Activated T-helper 1 cell treated with anti-CD3 and anti-CD28 coated beads, Interleukin-12 subunit alpha, Interleukin-12 subunit beta, Interleukin-2, Interleukin-4 antibody, amounts not matched to agents 30 ng/mL and 10 ng/mL and 1 ng/mL, durations not matched to agents 14 hours and 24 hours and 36 hours (primary cell): ENCODE measurements at regions not wholly inside any gene's neighbourhood (a gene's known extent, or its start where the extent isn't known, plus 50 kb on each side); places are given as distances from the start of the nearest gene placed in this dataset.
"Not testable (repeated sequence)": the region's sequence is repeated elsewhere in the genome, so short reads cannot be mapped to it uniquely, and the experiment has no call there.

ENCODE experiments used
- DNase-seq: peaks from one replicate; pipeline ENCODE4 v3.0.0; 2021; ENCODE audit warnings: low spot score
- H3K27ac Mint-ChIP-seq: one replicate; pipeline ENCODE4 v1.8.0; 2021; ENCODE audit warnings: mild to moderate bottlenecking, mixed read lengths
- H3K27me3 Mint-ChIP-seq: one replicate; pipeline ENCODE4 v1.8.0; 2022; ENCODE audit warnings: mild to moderate bottlenecking, moderate library complexity, mixed read lengths; ENCODE audit not compliant: insufficient read depth
- H3K36me3 Mint-ChIP-seq: one replicate; pipeline ENCODE4 v1.8.0; 2021; ENCODE audit warnings: low read depth, mixed read lengths
- H3K4me1 Mint-ChIP-seq: one replicate; pipeline ENCODE4 v1.8.0; 2021; ENCODE audit warnings: low read depth, mixed read lengths
- H3K4me3 Mint-ChIP-seq: one replicate; pipeline ENCODE4 v1.8.0; 2021; ENCODE audit warnings: mild to moderate bottlenecking, moderate library complexity, mixed read lengths
- H3K9me3 Mint-ChIP-seq: one replicate; pipeline ENCODE4 v1.8.0; 2021; ENCODE audit warnings: mixed read lengths
- intact Hi-C: fragments of 100-400 bp; cut with micrococcal nuclease; formaldehyde crosslinking; loops from one replicate; pipeline ENCODE4 v1.15.1; 2024

DNA sequence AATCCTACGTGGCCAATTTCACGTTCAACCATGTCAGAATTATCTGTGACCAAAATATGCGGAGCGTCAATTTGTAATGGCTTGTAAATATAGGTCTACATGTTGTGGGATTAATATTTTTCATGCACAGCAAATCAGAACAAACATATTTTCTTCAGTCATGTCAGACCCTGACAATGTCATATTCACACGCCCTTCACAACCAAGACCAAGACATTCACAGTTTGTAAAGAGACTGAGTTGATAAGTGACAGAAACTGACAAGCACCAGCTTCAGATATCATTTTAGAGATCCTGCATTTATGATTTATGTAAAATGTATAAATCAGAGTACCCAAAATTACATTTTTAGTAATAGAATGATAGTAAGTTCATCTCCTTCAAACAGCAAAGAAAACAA is 57.3 kb upstream of the NOVA1 start:
- no peak for DNase-seq
- intact Hi-C loops, result no loop called here
- Mint-ChIP-seq H3K4me1 (no peaks in the 10 kb centered on the region), H3K36me3 (no peaks in the 10 kb centered on the region), H3K27ac (no peak overlapping the region), H3K27me3 (no peaks in the 10 kb centered on the region), H3K4me3 (no peak overlapping the region), H3K9me3 (peaks cover 19% of the 10 kb centered on the region)

DNA sequence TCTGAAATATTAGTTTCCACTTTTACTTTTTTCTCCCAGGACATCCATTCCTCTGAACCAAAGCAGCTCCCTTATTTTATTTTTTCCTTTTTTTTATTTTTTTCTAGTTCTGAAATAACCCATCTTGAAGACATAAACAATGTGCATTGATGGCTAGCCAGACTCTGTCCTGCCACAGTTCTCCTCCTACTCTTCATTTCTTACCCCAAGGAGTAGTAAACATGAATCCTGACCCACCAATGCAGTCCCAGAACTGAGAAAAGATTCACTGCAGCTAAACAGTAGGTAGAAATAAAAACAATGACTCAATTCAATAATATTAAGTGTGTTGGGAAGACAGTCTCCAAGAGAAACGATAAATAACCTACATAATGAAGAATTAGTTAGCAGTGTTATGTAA is 65.7 kb upstream of the NOVA1 start:
- Mint-ChIP-seq H3K27ac (no peak overlapping the region), H3K9me3 (peaks cover 40% of the 10 kb centered on the region), H3K36me3 (no peaks in the 10 kb centered on the region), H3K4me3 (no peak overlapping the region), H3K27me3 (no peaks in the 10 kb centered on the region), H3K4me1 (no peaks in the 10 kb centered on the region)
- intact Hi-C loops, result no loop called here
- no peak for DNase-seq

DNA sequence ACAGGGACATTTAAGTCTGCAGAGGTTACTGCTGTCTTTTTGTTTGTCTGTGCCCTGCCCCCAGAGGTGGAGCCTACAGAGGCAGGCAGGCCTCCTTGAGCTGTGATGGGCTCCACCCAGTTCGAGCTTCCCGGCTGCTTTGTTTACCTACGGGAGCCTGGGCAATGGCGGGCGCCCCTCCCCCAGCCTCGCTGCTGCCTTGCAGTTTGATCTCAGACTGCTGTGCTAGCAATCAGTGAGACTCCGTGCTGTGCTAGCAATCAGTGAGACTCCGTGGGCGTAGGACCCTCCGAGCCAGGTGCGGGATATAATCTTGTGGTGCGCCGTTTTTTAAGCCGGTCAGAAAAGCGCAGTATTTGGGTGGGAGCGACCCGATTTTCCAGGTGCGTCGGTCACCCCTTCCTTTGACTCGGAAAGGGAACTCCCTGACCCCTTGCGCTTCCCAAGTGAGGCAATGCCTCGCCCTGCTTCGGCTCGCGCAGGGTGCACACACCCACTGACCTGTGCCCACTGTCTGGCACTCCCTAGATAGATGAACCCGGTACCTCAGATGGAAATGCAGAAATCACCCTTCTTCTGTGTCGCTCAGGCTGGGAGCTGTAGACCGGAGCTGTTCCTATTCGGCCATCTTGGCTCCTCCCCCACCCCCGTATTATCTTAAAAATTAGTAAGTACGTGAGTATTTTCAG is 81.0 kb upstream of the NOVA1 start:
- H3K27me3 Mint-ChIP-seq, H3K4me1 Mint-ChIP-seq, H3K36me3 Mint-ChIP-seq, H3K4me3 Mint-ChIP-seq, intact Hi-C loops, H3K27ac Mint-ChIP-seq, DNase-seq: not testable (repeated sequence)
- H3K9me3 Mint-ChIP-seq, result peaks cover 27% of the 10 kb centered on the region

DNA sequence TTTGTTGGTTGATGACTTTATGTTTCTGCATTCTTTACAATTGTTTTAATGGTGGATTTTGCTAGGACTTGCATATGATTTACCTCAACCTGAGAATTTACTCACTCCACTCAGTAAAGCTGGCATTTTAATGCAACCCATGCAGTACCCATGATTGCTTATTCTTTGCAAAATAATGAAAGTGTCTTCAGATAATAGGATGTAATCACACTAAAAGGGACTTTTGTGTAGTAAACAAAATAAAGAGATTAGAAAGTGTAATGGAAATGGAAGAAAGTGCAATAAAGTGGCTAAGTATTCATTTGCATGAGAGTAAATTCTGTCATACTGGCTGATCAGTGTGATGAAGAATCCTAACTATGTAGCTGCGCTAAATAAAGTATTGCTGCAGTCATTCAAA is 87.6 kb upstream of the NOVA1 start:
- intact Hi-C loops, result no loop called here
- Mint-ChIP-seq H3K27me3 (no peaks in the 10 kb centered on the region), H3K9me3 (peaks cover 22% of the 10 kb centered on the region), H3K36me3 (no peaks in the 10 kb centered on the region), H3K27ac (no peak overlapping the region), H3K4me3 (no peak overlapping the region), H3K4me1 (no peaks in the 10 kb centered on the region)
- no peak for DNase-seq

DNA sequence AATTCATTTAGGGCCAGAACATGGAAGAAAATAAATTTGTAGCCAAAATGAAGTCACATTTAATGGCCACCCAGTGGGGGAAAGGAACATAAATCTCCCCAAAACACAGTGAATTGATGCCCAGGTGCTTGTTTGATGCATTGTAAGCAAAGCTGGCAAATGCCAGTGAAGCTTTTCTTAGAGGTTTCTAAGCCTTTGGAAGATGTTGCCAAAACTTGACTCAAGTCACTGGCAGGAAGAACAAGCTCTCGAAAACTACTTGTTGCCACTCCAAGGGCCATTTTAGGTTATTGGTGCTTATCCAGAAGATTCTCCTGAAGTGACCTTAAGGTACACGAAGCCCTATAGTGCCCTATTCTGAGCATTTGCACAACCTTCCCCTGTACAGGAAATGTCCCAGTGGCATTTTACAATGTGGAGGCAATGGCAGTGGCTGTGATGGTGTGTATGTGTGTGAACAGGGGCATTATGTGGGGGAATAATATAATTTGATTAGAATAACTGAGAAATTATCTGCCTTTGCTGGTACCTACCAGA is 89.5 kb upstream of the NOVA1 start:
- no peak for DNase-seq
- no peaks in the 10 kb centered on the region for H3K36me3 Mint-ChIP-seq
- H3K27me3 Mint-ChIP-seq, result no peaks in the 10 kb centered on the region
- intact Hi-C loops, result no loop called here
- H3K9me3 Mint-ChIP-seq, result peaks cover 25% of the 10 kb centered on the region
- H3K4me1 Mint-ChIP-seq, result no peaks in the 10 kb centered on the region
- H3K4me3 Mint-ChIP-seq, result no peak overlapping the region
- H3K27ac Mint-ChIP-seq, result no peak overlapping the region

DNA sequence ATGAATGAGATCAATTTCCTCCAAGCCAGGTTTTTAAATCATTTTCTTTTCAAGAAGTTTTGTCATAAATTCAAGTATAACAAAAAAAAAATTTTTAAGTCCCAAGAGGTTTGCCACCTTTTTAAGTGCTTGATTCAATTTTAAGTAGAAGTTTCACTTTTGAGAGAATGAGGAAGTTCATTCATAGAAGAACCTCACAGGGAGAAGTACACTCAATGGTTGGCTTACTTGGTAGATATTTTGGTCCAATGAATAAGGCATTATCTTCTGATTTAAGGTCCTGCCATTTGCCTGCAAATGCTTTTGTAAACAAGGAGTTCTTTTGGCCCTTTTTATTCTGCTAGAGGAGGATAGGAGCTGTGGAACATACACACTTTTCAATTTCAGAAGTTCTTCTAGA is 96.7 kb upstream of the NOVA1 start:
- H3K36me3 Mint-ChIP-seq, result no peaks in the 10 kb centered on the region
- no peaks in the 10 kb centered on the region for H3K27me3 Mint-ChIP-seq
- no peak for DNase-seq

DNA sequence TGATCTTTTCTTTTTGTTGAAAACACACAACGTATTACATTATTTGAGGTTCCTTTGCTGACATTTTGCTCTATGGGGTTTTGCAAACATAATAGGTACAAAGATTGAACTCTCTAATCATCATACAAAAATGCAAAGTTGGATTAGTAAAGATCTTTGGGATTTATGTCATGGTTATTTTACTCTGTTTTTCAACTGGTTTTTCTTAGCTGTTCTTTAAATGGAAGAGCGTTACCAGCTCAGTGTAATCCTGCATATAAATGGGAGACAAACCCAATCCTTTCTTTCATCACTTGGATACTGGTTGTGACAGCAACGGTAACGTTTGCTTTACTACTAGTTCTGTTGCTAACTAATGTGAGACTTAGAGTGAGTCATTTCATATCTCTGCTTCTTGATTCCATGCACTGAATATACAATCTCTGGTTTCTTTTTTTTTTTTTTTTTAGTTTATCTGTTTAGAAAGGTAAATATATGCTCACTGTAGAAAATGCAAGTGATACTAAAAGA is 104.9 kb upstream of the NOVA1 start:
- Mint-ChIP-seq H3K4me1 (no peaks in the 10 kb centered on the region), H3K27ac (no peak overlapping the region), H3K27me3 (no peaks in the 10 kb centered on the region), H3K4me3 (no peak overlapping the region), H3K9me3 (peaks cover 24% of the 10 kb centered on the region), H3K36me3 (no peaks in the 10 kb centered on the region)
- intact Hi-C loops, result no loop called here
- DNase-seq, result no peak

More for the DNA sequence above, 96.7 kb upstream of the NOVA1 start:
- peaks cover 27% of the 10 kb centered on the region for H3K9me3 Mint-ChIP-seq
- H3K27ac Mint-ChIP-seq, result no peak overlapping the region
- H3K4me1 Mint-ChIP-seq, result no peaks in the 10 kb centered on the region
- no peak overlapping the region for H3K4me3 Mint-ChIP-seq
- intact Hi-C loops, result no loop called here

DNA sequence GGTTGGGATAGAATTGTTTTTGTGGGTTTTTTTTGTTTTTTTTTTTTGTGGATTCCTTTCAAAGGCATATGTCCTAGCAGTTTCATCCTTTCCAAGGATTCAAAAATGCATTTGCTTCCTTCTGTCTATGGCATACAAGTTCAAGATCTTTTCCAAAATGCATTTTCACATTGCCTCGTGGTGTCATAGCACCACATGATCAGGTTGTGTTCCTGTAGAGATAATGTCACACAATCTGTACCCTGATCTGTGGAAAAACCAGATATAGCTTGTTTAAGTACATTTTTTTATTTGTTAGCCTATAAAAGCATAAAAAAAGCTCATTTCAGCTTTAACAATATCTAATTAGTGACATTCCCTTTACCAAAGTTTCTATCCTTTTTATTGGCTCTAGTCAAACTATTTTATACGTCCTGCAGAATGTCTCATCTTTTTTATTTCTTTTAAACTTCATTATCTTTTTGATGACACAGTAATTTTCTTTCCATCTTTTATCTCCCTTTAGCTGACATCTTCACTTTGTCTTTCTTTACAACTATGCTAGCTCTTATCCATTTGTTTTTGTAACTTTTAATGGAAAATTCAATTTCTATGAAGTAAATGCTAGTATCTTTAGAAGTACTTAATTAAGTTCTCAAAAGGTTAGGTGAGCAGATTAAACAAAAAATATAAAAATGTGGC is 106.0 kb upstream of the NOVA1 start:
- no peak overlapping the region for H3K27ac Mint-ChIP-seq
- no peaks in the 10 kb centered on the region for H3K4me1 Mint-ChIP-seq
- intact Hi-C loops, result no loop called here
- no peak for DNase-seq
- H3K27me3 Mint-ChIP-seq, result no peaks in the 10 kb centered on the region
- peaks cover 20% of the 10 kb centered on the region for H3K9me3 Mint-ChIP-seq
- H3K36me3 Mint-ChIP-seq, result no peaks in the 10 kb centered on the region
- H3K4me3 Mint-ChIP-seq, result no peak overlapping the region

DNA sequence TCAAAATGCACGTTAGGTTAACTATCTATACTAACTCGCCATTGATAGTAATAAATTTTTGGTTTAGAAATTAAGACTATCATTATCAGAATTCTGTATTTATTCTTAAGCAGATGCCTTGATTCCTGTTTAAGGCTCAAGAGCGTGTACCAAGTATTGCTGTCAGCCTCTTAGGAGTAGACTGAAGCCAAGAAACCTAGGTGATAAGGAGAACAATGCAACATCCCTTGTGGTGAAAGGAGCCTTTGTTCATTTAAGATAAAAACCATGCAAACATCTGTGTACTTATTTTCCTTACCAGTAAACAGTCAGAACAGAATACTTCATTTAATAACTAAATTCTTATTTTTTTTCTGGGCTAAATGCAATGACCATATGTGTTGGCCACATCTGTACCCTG is 109.4 kb upstream of the NOVA1 start:
- H3K9me3 Mint-ChIP-seq, result peaks cover 17% of the 10 kb centered on the region
- H3K27ac Mint-ChIP-seq, result no peak overlapping the region
- no peaks in the 10 kb centered on the region for H3K27me3 Mint-ChIP-seq
- DNase-seq, result no peak
- no peak overlapping the region for H3K4me3 Mint-ChIP-seq
- intact Hi-C loops, result no loop called here
- H3K36me3 Mint-ChIP-seq, result no peaks in the 10 kb centered on the region
- H3K4me1 Mint-ChIP-seq, result no peaks in the 10 kb centered on the region

DNA sequence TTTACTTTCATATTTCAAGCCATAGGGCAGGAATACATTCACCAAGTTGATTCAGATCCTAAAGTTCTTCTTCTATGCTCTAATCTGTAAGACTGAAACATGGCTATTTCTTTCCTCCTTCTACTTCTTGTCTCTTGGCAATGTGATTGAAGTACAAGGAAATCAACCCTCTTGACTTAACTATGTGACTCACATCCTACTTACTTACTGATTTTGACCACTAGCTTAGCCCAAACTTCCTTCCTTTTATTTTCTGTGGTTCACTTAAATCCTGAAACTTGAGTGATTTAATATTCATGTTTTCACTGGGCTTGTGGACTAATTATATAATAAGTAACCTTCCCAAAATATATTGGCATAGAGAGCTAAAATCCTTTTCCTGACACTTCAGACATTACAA is 111.2 kb upstream of the NOVA1 start:
- Mint-ChIP-seq H3K36me3 (no peaks in the 10 kb centered on the region), H3K27ac (no peak overlapping the region), H3K4me1 (no peaks in the 10 kb centered on the region), H3K27me3 (no peaks in the 10 kb centered on the region), H3K9me3 (peaks cover 18% of the 10 kb centered on the region), H3K4me3 (no peak overlapping the region)
- intact Hi-C loops, result no loop called here
- DNase-seq, result no peak

DNA sequence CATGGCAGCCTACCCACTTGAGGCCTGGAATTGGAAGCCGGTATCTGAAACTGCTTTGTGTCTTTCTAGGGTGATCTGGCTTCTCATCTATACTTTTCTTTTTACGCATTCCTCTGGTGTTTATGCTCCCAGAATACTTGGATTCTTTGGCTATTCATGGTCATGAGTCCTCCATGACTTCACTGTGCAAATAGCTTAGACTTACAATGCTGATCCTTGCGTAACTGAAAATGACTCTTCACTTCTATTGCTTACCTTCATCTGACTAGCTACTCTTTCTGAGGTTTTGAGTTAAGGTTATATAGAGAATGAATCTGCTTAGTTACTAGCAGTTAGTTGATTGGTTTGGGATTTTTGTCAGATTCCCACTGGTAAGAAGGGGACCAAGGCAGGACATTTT is 121.7 kb upstream of the NOVA1 start:
- Mint-ChIP-seq H3K4me3 (no peak overlapping the region), H3K36me3 (no peaks in the 10 kb centered on the region), H3K27me3 (no peaks in the 10 kb centered on the region), H3K9me3 (peaks cover 37% of the 10 kb centered on the region), H3K4me1 (no peaks in the 10 kb centered on the region), H3K27ac (no peak overlapping the region)
- intact Hi-C loops, result no loop called here
- DNase-seq, result no peak

DNA sequence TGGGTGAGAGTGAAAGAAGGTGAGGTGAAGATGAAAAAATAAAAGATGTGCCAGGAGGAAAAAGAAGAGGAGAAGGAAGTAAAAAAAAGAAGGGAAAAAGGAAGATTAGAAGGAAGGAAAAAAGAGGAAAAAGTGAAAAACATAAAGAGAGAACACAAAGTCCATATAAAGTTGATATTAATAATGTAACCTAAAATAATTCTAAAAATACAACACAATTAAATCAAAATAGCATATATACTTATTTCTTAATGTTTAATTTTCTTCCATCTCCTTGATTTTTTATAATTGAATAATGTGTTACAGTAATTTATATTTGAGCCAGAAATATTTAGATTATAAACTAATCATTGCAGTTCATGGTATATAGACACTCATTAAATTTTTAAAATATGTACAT is 124.4 kb upstream of the NOVA1 start:
- H3K27ac Mint-ChIP-seq, result no peak overlapping the region
- H3K4me3 Mint-ChIP-seq, result no peak overlapping the region

DNA sequence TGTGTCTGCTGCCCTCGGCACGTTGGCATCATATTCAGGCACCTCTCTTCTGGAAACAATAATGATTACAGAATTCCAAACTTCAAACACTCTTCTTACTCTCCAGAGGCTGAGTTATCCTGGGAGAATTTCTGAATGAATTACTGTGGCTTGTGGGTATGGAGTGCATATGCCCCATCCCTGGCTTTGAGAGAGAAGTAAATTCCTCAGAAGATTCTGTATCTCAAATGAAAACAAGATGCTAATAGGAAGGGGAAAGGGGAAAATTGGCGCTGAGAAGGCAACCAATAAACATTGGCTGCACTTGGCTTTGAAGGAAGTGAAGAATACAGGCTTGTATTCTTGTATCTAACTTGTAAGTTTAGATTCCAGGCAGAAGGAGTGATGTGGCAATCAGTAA is 132.0 kb upstream of the NOVA1 start:
- intact Hi-C loops, result no loop called here
- no peaks in the 10 kb centered on the region for H3K27me3 Mint-ChIP-seq
- no peak for DNase-seq
- H3K36me3 Mint-ChIP-seq, result no peaks in the 10 kb centered on the region
- no peak overlapping the region for H3K27ac Mint-ChIP-seq
- peaks cover 22% of the 10 kb centered on the region for H3K9me3 Mint-ChIP-seq
- no peaks in the 10 kb centered on the region for H3K4me1 Mint-ChIP-seq
- H3K4me3 Mint-ChIP-seq, result no peak overlapping the region

More for the DNA sequence above, 124.4 kb upstream of the NOVA1 start:
- no peaks in the 10 kb centered on the region for H3K4me1 Mint-ChIP-seq
- no peaks in the 10 kb centered on the region for H3K36me3 Mint-ChIP-seq
- H3K27me3 Mint-ChIP-seq, result no peaks in the 10 kb centered on the region
- intact Hi-C loops, result no loop called here
- peaks cover 20% of the 10 kb centered on the region for H3K9me3 Mint-ChIP-seq
- DNase-seq, result no peak
